HG02943 (cell line): ENCODE measurements at regions not wholly inside any gene's neighbourhood (a gene's known extent, or its start where the extent isn't known, plus 50 kb on each side); places are given as distances from the start of the nearest gene placed in this dataset.

ENCODE experiments used
- ATAC-seq: cut with Tn5 transposase; IDR thresholded peaks from one replicate; pipeline ENCODE4 v1.9.1; 2021; ENCODE audit warnings: mild to moderate bottlenecking, low read depth, moderate library complexity; ENCODE audit not compliant: unreplicated experiment

DNA sequence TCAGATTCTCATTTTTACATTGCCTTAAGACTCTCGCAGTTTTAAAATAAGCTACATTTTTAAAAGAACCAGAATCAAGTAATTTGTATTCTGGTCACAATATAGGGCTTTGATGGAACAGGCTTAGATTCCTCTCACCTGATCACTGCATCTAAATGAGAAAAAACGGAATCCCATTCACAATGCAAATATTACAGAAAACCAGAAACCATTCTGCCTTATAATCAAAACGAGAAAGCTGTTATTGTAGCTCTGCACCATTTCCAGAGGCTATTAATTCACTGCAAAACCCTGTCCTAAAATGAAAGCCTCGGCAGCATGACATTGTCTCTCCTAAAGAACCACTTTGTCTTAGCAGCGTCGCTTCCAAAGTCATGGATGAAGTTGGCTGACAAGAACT lies 116.1 kb upstream of the ZNF366 start:
- ATAC-seq = no peak

DNA sequence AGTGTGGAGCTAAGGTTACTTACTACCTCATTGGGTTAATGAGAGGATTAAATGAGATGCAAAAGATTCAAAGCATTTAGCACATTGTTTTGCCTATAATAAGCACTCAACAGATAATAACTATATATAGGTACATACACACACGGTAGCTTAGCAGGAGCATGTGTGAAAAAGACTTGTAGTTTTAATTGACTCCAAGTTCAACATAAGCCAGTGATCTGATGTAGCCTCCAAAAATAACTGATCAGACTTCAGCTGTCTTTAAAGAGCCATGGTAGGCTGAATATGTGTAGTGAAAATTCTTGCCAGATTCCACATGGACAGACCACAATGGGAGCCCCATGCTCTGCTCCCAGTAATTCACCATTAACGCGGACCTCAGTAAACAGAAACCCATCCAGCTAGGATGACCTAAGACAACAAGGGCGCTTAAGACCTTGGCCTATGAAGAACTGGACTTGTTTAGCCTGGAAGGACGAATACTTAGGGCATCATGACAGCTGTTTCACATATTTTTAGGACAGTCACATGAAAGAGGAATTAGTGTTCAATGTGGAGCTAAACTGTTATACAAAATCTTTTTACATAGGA lies 115.1 kb upstream of the ZNF366 start:
- no peak for ATAC-seq

DNA sequence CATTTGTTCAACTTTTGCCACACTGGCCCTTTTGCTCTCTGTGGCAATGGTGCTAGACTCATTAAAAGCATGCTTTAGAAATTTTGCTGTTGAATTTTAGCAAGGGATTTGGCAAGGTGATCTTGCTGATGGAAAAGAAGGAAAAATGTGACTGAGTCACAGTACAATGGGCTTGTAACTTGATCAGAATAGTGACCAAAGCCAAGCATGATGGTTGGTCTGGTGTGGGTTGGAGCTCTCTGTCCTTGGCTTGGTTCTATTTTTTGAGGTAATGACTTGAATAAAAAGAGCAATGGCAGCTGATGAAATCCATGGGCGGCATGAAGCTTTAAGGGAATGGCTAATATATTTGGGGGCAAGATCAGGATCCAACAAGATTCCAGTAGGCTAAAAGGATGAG lies 114.4 kb upstream of the ZNF366 start:
- ATAC-seq = no peak

DNA sequence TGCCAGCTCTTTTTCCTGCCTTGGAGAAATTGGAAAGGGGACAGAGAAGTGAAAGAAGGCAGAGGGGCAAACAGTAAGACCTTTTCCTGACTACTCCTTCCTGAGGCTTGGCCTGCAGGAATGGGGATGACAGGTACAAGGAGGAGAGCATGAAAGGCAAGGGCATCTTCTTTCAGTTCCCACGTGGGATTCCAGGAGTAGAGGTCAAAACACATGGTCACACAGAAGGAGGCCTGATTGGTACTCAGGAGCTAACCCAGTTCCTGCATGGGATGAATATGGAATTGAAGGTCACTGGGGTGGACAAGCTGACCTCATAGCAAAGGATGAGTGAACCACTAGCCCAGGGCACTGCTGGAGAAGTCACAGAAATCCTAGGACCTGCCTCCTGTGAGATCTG lies 112.5 kb upstream of the ZNF366 start:
- ATAC-seq = no peak

DNA sequence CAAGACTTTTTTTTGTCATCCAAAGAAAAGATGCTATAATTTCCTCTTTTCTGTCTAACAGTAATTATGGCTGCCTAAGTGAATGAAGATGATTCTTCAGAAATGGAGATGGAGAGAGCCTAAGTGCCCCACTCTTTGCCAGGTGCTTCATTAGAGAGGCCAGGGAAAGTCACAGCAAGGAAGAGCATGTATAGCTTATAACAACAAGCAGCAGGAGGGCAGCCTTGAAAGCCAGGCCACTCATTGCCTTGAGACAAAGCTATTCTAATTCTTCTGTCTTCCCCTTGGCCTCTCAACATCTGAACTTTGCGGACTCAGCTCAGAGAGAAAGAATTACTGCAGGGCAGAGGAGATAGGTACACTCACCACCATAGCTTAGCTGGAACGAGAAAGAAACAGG lies 112.0 kb upstream of the ZNF366 start:
- no peak for ATAC-seq

DNA sequence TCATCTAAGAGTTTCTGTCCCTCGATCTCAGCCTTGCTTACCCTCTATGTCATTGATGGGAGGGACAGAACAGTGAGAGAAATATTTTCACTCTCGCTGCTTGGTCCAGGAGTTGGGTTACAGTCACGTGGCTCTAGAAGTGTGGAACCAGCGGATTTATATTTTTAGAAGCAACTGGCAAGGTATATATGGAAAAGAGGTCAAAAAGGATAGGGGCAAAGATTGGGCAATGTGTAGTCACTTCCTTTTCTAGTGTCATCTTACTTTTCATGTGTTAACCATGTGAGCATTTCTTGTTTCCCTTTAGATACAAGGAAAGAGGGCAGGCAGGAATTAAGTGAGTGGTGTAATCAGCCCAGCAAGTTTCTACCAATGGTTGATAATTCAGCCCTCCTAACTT lies 111.5 kb upstream of the ZNF366 start:
- no peak for ATAC-seq

DNA sequence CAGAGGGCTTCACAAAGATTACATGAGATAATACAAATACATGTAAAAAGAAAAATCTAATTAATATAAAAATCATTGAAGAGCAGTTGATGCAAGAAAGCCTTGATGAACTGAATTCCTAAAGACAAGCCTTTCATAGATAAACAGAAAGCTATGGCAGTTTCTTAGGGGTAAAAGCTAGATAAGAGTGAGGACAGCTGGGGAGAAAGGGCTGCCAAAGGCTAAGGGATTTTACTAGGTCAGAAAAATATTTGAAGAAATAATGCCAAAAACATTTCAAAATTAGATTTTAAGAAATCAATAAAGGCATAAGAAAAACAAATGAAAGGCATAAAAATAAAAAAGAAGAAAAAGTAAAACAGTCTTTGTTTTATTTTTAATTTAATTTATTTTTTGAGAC lies 107.9 kb upstream of the ZNF366 start:
- ATAC-seq = no peak

DNA sequence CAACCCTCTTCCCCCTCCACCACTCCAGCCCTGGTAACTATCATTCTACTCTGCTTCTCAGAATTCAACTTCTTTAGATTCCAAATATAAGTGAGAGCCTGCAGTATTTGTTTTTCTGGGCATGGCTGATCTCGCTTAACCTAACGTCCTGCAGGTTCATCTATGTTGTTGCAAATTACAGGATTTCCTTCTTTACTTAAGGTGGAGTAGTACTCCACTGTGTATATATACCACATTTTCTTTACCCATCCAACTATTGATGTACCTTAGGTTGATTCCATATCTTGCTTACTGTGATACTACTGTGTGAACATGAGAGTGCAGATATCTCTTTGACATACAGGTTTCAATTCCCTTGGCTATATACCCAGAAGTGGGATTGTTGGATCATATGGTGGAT lies 106.3 kb upstream of the ZNF366 start:
- no peak for ATAC-seq

DNA sequence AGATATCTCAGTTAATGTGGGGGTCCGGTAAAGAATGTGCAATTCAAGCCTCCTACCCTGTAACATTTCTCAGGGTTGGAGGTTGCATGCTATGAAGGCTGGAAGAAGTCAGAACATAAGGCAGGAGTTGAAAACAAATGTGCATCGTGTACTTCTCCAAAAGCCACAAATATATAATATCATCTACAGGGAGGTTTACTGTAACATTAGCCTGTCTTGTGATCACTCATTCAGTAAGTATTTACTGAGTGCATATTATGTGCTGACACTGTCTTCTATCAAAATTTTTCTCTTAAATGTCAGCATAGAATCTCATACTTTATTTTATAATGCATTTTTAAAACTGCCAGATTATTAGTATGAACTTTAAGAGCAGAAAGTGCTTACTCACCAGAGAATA lies 105.6 kb upstream of the ZNF366 start:
- no peak for ATAC-seq

DNA sequence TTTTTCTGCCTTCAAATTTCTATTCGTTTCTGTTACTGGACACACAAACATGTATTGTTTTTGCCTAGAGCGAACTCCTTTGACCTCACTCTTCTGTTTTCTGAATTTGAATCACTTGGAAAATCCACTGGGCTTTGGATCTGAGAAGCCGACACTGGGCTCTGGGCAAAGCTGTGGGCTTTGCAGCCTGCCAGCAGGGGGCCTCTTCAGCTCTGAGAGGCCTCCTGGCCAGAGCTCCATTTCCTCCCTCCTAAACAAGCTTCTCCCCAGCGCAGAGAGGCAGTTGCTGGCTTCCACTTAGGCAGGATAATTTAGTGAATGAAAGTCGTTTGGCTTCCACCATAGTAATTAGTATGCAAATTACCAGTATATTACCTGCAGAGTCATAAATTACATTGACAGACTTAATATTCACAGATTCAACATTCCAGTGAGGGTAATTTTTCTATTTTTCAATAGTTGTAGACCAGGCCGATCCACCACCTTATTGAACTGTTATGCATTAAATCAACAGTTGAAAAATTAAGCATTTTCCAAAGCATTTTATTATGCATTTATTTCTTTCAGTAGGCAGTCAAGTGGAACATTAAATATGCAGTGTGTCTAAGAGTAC lies 104.0 kb upstream of the ZNF366 start:
- peak; percentile 59 for ATAC-seq

DNA sequence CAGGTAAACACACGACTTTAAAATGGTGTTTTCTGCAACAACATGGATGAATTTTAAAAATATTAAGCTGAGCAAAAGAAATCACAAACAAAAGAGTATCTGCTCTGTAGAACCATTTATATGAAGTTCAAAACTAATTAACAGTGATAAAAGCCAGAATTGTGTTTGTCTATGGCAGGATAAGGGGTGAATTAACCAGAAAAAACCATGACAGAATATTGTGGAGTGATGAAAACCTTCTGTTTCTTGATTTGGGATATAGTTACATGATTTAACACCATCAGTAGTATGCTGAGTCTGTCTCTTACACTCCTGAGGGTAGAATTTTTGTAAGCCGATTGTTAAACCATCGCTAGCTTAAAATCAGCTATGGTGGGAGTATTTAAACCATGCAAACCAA lies 101.7 kb upstream of the ZNF366 start:
- no peak for ATAC-seq

DNA sequence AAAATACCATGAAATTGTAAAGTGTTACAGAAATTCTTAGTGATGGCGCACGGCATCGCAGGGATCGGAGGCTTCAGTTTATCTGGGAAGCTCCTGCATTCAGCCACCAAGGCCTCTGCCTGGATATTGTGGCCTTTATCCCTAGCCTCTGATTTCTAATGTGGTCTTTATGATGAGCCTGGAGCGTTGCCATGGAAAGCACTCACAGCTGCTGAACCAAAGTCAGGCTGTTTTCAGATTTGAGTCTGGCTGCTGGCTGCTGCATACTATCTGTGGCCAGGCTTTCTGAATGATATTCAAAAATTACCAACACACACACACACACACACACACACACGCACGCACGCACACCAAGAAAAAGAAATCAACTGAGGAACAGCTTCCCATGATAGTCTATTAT lies 101.1 kb upstream of the ZNF366 start:
- ATAC-seq = no peak

DNA sequence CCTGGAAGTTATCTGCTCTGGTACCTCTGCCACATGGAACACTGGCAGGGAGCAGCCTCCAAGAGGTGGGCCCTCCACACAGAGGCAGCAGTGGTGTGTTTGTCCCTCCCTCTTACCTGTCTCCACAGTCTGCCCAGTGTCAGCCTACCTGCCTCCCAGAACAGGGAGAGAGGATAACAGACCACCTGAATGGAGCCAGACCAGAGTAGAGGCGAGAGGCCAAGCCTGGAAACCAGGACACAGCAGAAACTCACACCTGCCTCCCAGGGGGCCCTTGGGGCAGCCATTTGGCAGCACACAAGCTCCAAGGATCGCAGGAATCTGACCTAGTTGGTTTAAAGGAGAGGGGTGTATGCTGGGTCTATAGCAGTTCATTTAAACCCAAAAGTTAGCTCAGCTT lies 100.2 kb upstream of the ZNF366 start:
- no peak for ATAC-seq

DNA sequence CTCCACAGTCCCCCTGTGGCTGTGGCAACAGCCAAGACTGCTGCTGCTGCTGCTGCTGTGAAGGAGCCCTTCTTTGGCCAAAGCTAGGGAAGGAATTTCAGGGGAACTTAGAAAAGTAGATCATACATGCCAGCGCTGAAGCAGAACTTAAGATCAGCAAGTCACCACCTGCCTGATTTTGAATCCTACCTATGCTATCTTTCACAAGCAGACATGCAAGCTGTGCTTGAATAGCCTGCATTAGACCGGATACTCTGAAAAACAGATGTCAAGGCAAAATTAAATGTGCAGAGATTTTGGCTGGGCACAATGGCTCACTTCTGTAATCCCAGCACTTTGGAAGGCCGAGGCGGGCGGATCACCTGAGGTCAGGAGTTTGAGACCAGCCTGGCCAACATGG lies 99.3 kb upstream of the ZNF366 start:
- ATAC-seq = no peak

DNA sequence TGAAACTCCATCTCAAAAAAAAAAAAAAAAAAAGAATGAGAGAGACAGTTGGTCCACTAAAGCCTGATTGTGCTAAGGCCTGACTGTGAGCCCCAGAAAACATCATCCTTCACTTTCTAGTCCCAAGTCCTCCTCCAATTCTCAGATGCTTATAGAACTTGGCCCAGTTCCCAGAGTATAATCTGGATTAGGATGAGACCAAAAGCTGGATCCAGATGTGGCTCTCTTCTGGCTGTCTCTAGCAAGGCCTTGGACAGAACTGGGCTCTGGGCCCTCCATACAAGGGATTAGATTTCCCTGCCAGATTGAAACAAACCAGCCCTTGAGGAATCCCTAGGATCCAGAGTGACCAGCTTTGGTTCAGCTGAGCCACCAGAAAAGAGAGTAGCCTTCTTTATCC lies 98.4 kb upstream of the ZNF366 start:
- no peak for ATAC-seq

DNA sequence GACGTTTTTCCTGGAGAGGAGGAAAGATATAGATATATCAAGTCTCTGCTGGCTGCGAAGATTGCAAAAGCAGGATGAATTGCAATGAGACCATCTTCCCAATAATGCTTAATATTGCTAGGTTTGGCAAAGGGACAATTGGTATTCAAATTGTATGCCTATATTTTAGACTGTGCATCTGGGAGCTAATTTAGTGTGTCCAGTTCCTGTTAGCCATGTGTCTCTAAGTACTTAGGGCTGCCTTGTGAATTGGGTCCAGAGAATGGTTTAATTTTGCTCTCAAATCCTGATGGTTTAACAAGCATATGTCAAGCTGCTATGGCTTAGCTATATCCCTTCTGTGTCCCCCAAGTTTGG lies 97.6 kb upstream of the ZNF366 start:
- ATAC-seq = no peak

DNA sequence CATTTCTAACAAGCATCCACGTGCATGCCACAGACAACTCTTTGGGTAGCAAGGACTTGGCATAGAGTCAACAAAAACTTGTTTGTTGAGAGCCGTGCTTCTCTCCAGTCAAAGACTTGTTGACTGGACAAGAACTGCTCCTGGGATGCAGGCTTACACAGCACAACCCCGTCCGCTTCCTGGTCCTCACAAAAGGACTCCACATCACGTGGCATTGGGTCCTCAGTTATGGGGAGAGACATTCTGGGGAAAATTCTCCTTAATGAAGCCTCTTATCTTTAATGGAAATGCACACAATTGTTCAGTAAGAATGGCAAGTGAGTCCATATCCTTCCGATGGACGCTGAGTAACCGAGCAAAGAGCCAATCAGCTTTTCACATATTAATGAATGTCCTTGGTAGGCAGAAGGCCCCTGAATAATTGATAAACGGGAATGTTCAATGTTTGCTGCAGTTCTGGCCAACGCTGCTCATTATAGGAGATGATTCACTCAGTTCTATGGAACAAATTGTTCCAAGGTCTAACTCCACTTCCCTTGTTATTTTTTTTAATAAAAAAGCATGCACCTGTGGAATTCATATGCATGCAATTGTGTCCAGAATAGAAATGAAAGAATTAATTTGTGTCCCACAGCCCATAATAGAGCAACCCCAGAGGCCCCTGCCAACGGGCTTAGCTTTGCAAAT lies 97.0 kb upstream of the ZNF366 start:
- no peak for ATAC-seq

DNA sequence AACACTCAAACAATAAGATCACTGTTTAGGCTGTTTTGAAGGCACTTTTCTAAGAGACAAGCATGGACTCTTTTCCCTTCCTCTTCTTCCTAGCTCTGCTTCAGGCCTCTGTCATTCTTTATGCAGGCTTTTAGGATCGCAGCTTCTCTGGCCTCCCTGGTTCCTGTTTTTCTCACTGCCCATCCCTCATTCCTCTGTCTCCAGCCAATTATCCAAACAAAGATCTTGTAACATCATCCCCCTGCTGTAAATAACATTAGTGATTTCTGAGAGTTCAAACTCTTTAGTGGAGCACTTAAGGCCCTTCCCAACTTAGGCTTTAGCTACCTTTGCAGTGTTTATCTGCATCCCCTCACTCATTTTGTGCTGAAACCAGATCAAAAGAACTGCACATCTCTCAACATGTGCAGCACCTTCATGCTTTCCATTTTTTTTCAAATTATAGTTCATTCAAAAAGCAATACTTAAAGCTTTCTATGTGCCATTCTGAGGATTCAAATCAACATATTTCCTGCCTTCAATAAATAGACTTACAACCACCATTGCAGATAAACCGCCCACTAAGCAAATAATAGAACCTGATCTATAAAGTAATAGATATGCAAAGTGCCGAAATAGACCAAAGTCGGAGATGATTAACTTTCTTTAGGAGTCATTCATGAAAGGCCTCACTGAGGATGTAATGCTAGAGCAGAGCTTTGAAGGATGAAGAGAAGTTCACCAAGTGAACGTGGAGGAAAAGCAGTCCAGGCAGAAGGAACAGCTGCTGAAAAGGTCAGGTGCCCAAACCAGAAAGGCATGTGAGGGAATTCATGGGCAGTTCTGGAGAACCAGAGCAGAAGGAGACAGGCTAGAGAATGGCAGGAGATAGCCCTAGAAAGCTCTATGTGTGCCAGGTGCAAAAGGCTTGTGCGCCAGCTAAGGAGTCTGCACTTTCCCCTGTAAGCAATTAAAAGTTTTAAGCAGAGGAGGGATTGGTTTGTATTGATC lies 95.8 kb upstream of the ZNF366 start:
- no peak for ATAC-seq

DNA sequence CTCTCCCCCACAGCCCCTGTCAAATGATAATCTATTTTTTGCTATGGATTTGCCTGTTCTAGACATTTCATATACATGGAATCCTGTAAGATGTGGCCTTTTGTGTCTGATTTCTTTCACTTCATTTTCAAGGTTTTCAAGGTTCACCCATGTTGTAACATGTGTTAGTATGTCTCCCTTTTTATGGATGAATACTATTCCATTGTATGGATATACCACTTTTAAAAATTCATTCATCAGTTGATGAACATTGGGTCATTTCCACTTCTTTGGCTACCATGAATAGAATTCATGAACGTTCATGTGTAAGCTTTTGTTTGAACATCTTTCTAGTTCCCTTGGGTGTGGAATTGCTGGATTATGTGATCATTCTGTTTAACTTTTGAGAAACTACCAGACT lies 94.7 kb upstream of the ZNF366 start:
- no peak for ATAC-seq

DNA sequence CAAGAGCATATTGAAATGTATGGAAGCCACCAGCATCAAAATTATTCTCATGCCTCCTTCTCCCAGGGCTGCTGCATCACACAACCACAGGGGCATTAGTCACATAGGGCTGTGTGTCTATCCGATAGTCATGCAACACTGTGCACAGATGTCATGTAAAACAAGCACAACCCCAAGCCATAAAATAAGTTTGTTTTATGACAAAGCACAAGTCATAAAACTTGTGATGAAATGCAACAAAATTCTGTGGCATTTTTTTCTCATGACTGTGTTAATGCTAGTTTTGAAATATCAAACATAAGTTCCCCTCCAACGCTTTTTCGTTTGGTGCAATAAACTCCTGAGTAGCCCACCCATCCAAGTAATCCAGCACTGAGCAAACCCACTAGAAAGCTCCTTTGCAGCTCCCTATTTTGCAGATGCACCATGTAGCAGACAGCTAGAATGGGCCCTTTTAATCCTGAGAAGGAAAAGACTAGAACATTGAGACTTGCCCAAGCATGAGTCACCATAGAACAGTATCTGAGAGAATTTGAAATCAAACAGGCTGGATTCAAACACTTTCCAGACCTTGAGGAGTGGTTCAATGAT lies 93.3 kb upstream of the ZNF366 start:
- ATAC-seq = no peak
